Endothelial cell of umbilical vein (primary cell): ENCODE measurements at regions not wholly inside any gene's neighbourhood (a gene's known extent, or its start where the extent isn't known, plus 50 kb on each side); places are given as distances from the start of the nearest gene placed in this dataset.

Experiments used
- CTCF ChIP-seq, 2 donors: IDR thresholded peaks; 1 replicate in 1 of 2; 2 replicates in 1 of 2; pipeline ENCODE4 v1.5.1; 2011; ENCODE audit warnings: low read length in 2 of 2, mild to moderate bottlenecking in 2 of 2, moderate library complexity in 2 of 2, control low read depth in 1 of 2, inconsistent platforms in 1 of 2, low read depth in 1 of 2; ENCODE audit not compliant: insufficient read depth in 1 of 2; ENCODE audit errors: extremely low read depth in 1 of 2
- EZH2 ChIP-seq: IDR thresholded peaks from 2 replicates; pipeline ENCODE4 v1.6.1; 2012; ENCODE audit warnings: borderline replicate concordance, low read depth, mild to moderate bottlenecking, moderate library complexity, low read length, inconsistent platforms; ENCODE audit not compliant: severe bottlenecking
- POLR2AphosphoS5 ChIP-seq: IDR thresholded peaks from 2 replicates; pipeline ENCODE4 v1.6.1; 2012; ENCODE audit warnings: low read depth, mild to moderate bottlenecking, control low read depth, low read length, moderate library complexity; ENCODE audit not compliant: insufficient read depth
- TF ChIP-seq, protein P1 (sequence below): IDR thresholded peaks from 2 replicates; pipeline ENCODE4 v1.6.1; 2011; ENCODE audit not compliant: insufficient read depth, insufficient read length

DNA sequence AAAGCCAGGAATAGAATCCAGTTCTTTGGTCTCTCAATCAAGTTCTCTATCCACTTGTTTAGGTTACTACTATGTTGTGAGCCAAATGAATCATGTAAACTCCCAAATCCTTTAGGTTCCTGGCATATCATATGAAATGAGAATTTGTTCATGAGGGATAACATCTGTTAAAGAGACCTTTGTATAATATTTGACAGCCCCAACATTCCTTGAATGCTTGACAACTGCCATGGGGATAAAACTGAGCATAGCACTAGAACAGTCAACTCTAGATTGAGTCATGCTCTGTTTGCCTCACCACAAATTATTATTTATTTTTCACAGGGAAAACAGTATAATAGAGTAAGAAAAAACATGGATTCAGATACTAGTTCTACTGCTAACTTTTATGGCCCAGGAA is 93.3 kb downstream of the NAA11 start:
- TF ChIP-seq EZH2 (no peak), POLR2AphosphoS5 (no peak), CTCF (IDR thresholded peaks at IDR 0.05; ENCODE audit: extremely low read depth in 1 of 2, insufficient read depth in 1 of 2, low read depth in 1 of 2, low read length in 2 of 2) (no peak)
- TF ChIP-seq, protein P1, sequence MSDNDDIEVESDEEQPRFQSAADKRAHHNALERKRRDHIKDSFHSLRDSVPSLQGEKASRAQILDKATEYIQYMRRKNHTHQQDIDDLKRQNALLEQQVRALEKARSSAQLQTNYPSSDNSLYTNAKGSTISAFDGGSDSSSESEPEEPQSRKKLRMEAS: no peak
